ENCODE measurements at regions not wholly inside any gene's neighbourhood (a gene's known extent, or its start where the extent isn't known, plus 50 kb on each side); places are given as distances from the start of the nearest gene placed in this dataset.

DNA sequence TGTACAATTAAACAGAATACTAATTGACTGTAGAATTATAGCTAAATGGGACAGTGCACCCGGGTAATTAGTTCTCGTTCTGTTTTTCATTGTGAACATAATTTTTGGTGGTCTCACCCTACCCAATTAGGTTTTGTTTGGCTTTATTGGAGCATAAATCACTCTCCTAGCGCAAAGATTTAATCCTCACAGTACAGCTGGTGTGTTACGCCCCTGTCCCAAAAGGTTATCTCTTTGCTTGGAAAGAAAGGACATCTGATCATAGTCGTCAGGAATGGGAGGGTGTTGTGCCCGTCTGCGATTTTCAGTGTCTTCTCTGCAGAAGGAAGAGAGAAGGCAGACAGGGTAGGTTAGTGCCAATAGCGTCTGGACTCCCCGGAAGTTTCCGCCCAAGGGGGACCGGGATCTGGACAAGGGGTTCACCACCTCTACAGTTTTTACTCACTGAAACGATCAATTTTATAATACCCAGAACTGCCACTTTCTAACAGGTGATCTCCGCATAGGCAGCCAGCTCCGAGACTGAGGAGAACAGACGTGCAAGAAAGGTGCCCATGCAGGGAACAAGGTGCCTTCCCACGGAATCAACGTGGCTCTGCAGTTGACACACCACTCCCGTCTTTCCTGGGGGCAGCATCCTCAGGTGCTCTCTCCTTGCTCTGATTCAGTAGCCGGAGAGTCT lies 617.4 kb upstream of the CDH4 start:
- H3K27ac ChIP-seq (ENCODE audit: low read depth in 1 of 2, low read length in 1 of 2) = no peak overlapping the region
- H3K27me3 ChIP-seq (ENCODE audit: control insufficient read depth in 3 of 3, insufficient read depth in 3 of 3, low read length in 2 of 3) = peaks cover 0 to 2% (median 0%) of the 10 kb centered on the region in 3 donors
- no peak for ATAC-seq (ENCODE audit: insufficient read depth, low FRiP score)

GRCh38 chr20:60636417-60636816 lies 615.6 kb upstream of the CDH4 start:
- ATAC-seq (ENCODE audit: insufficient read depth, low FRiP score) = no peak
- Histone ChIP-seq H3K9me3 (ENCODE audit: control insufficient read depth in 4 of 4, insufficient read depth in 3 of 4, low read length in 3 of 4) (peaks cover 0 to 2% (median 0%) of the 10 kb centered on the region in 4 donors), H3K27ac (ENCODE audit: low read depth in 1 of 2, low read length in 1 of 2) (no peak overlapping the region), H3K4me3 (no peak overlapping the region), H3K4me1 (ENCODE audit: control insufficient read depth in 5 of 5, insufficient read depth in 5 of 5, low read length in 5 of 5) (no peaks in the 10 kb centered on the region), H3K27me3 (ENCODE audit: control insufficient read depth in 3 of 3, insufficient read depth in 3 of 3, low read length in 2 of 3) (peaks cover 0 to 2% (median 0%) of the 10 kb centered on the region in 3 donors), H3K9ac (ENCODE audit: insufficient read depth in 1 of 2, low read length in 2 of 2) (no peak overlapping the region), H3K36me3 (ENCODE audit: control insufficient read depth in 4 of 4, insufficient read depth in 4 of 4, low read length in 4 of 4) (no peaks in the 10 kb centered on the region)
- WGBS, 2 donors = 82 to 87% methylated on average over 5 of the region's 5 CpGs
- no peak for TF ChIP-seq CTCF (IDR thresholded peaks at IDR 0.05; ENCODE audit: control extremely low read depth, extremely low read depth)
- no peak for DNase-seq

More for the DNA sequence above, 617.4 kb upstream of the CDH4 start:
- Histone ChIP-seq H3K9ac (ENCODE audit: insufficient read depth in 1 of 2, low read length in 2 of 2) (no peak overlapping the region), H3K36me3 (ENCODE audit: control insufficient read depth in 4 of 4, insufficient read depth in 4 of 4, low read length in 4 of 4) (no peaks in the 10 kb centered on the region), H3K4me1 (ENCODE audit: control insufficient read depth in 5 of 5, insufficient read depth in 5 of 5, low read length in 5 of 5) (no peaks in the 10 kb centered on the region), H3K9me3 (ENCODE audit: control insufficient read depth in 4 of 4, insufficient read depth in 3 of 4, low read length in 3 of 4) (peaks cover 0 to 3% (median 0%) of the 10 kb centered on the region in 4 donors), H3K4me3 (no peak overlapping the region)
- WGBS, 2 donors = 85 to 92% methylated on average over 19 of the region's 19 CpGs
- no peak for TF ChIP-seq CTCF (IDR thresholded peaks at IDR 0.05; ENCODE audit: control extremely low read depth, extremely low read depth)
- no peak for DNase-seq

- 86 to 89% methylated on average over 6 of the region's 6 CpGs for WGBS, 2 donors
- Histone ChIP-seq H3K4me3 (no peak overlapping the region), H3K9ac (ENCODE audit: insufficient read depth in 1 of 2, low read length in 2 of 2) (no peak overlapping the region), H3K27me3 (ENCODE audit: control insufficient read depth in 3 of 3, insufficient read depth in 3 of 3, low read length in 2 of 3) (peaks cover 0 to under 1% (median 0%) of the 10 kb centered on the region in 3 donors), H3K36me3 (ENCODE audit: control insufficient read depth in 4 of 4, insufficient read depth in 4 of 4, low read length in 4 of 4) (no peaks in the 10 kb centered on the region), H3K27ac (ENCODE audit: low read depth in 1 of 2, low read length in 1 of 2) (no peak overlapping the region), H3K4me1 (ENCODE audit: control insufficient read depth in 5 of 5, insufficient read depth in 5 of 5, low read length in 5 of 5) (no peaks in the 10 kb centered on the region), H3K9me3 (ENCODE audit: control insufficient read depth in 4 of 4, insufficient read depth in 3 of 4, low read length in 3 of 4) (peaks cover 0 to 2% (median 0%) of the 10 kb centered on the region in 4 donors)
- DNase-seq (no peak), ATAC-seq (ENCODE audit: insufficient read depth, low FRiP score) (no peak)
- TF ChIP-seq CTCF (IDR thresholded peaks at IDR 0.05; ENCODE audit: control extremely low read depth, extremely low read depth) = no peak
Observed at GRCh38 chr20:60637801-60638200, 614.3 kb upstream of the CDH4 start.

Data from lung (tissue), 11 donors.